K562 (cell line): ENCODE measurements at regions not wholly inside any gene's neighbourhood (a gene's known extent, or its start where the extent isn't known, plus 50 kb on each side); places are given as distances from the start of the nearest gene placed in this dataset.
A peak's percentile ranks its signal among the peaks of the same experiment; 100 is the strongest.

ENCODE experiments used
- ATAC-seq: fragments of 200-7000 bp; cut with Tn5 transposase; 3 replicates; pipeline ENCODE4 v1.9.1; 2020; ENCODE audit warnings: moderate library complexity
- BruUV-seq: library from RNA; stranded (reverse); fragments of 400-500 nt; replicated peaks from 2 replicates; lab custom pipeline; 2021; lab: Mats Ljungman, UMichigan
- CTCF ChIA-PET: fragments of 300-600 bp; formaldehyde crosslinking; extraction: SDS; loops from one replicate; lab custom pipeline; 2021; ENCODE audit warnings: low intra/inter-chr PET ratio; lab: Yijun Ruan, JAX
- POLR2A ChIA-PET: fragments of 300-600, 350-650 bp; sonication (Branson Sonifier 250); formaldehyde crosslinking; extraction: SDS; loops from one replicate; lab custom pipeline; 2021; ENCODE audit warnings: antibody characterized with exemption, inconsistent platforms; lab: Yijun Ruan, JAX
- DNase-seq, 4 experiments: peaks; one replicate each; pipeline versions ENCODE4 v3.0.0 to v3.0.0-alpha.2; 2011 to 2018; ENCODE audit warnings: low spot score in 3 of 4, mixed read lengths in 3 of 4; ENCODE audit errors: extremely low read depth in 1 of 4
- FAIRE-seq: peaks from 2 replicates; lab custom pipeline; 2011; peaks lifted over from hg19 to GRCh38; lab: Jason Lieb, UNC
- H2AFZ ChIP-seq: 2 replicates; pipeline ENCODE4 v1.6.0; 2011; ENCODE audit warnings: low read depth, low read length, control low read depth, inconsistent platforms
- H3K27ac ChIP-seq: fragments of 200-600 bp; 3 replicates; pipeline ENCODE4 v1.8.0; 2011; ENCODE audit warnings: low read depth, mild to moderate bottlenecking, control low read depth, inconsistent platforms, low read length, moderate library complexity, mixed read lengths; ENCODE audit errors: extremely low read depth
- H3K27me3 ChIP-seq, 2 experiments: fragments of 300-600 bp in 1 of 2; 2 replicates in 1 of 2; 3 replicates in 1 of 2; pipeline versions ENCODE4 v1.6.0 to v1.8.0; 2011; ENCODE audit warnings: inconsistent platforms in 2 of 2, low read length in 2 of 2, mild to moderate bottlenecking in 1 of 2, mixed read lengths in 1 of 2, moderate library complexity in 1 of 2; ENCODE audit not compliant: control insufficient read depth in 2 of 2, insufficient read depth in 2 of 2
- H3K36me3 ChIP-seq: fragments of 300-600 bp; 3 replicates; pipeline ENCODE4 v1.8.0; 2011; ENCODE audit warnings: mild to moderate bottlenecking, low read length, inconsistent platforms; ENCODE audit not compliant: control insufficient read depth, insufficient read depth
- H3K4me1 ChIP-seq, 2 experiments: fragments of 200-600 bp in 1 of 2; replicated peaks in 1 of 2; 2 replicates in 1 of 2; 3 replicates in 1 of 2; pipeline versions ENCODE4 v1.5.1 to v1.8.0; 2011; ENCODE audit warnings: inconsistent platforms in 2 of 2, low read length in 2 of 2, mild to moderate bottlenecking in 1 of 2, mixed read lengths in 1 of 2, moderate library complexity in 1 of 2; ENCODE audit not compliant: control insufficient read depth in 2 of 2, insufficient read depth in 2 of 2
- H3K4me2 ChIP-seq: 2 replicates; pipeline ENCODE4 v1.6.1; 2011; ENCODE audit warnings: low read length, control low read depth, inconsistent platforms, mixed read lengths; ENCODE audit not compliant: insufficient read depth
- H3K4me3 ChIP-seq: fragments of 200-600 bp; sonication (generic), shearing (Covaris generic); 2 replicates; pipeline ENCODE4 v1.5.1; 2016; ENCODE audit warnings: control low read depth, inconsistent platforms
- H3K79me2 ChIP-seq: fragments of 200-600 bp; 3 replicates; pipeline ENCODE4 v1.8.0; 2011; ENCODE audit warnings: low read length, inconsistent platforms; ENCODE audit not compliant: control insufficient read depth, insufficient read depth
- H3K9ac ChIP-seq, 2 experiments: 2 replicates each; pipeline versions ENCODE4 v1.6.0 to v1.6.1; 2011; ENCODE audit warnings: low read depth in 2 of 2, low read length in 2 of 2, control low read depth in 1 of 2, inconsistent platforms in 1 of 2, mild to moderate bottlenecking in 1 of 2, mixed read lengths in 1 of 2; ENCODE audit not compliant: insufficient read depth in 1 of 2
- H3K9me1 ChIP-seq: one replicate; pipeline ENCODE4 v1.6.0; 2011; ENCODE audit warnings: inconsistent platforms, mild to moderate bottlenecking, low read length, moderate library complexity; ENCODE audit not compliant: control insufficient read depth, insufficient read depth
- H3K9me3 ChIP-seq: replicated peaks from 2 replicates; pipeline ENCODE4 v1.5.1; 2011; ENCODE audit warnings: low read depth, low read length, inconsistent platforms; ENCODE audit not compliant: control insufficient read depth, insufficient read depth
- H4K20me1 ChIP-seq: replicated peaks from 2 replicates; pipeline ENCODE4 v1.6.1; 2011; ENCODE audit warnings: low read length, inconsistent platforms, mixed read lengths; ENCODE audit not compliant: control insufficient read depth, insufficient read depth
- C11orf30 ChIP-seq: fragments of 450-650 bp; IDR thresholded peaks from 2 replicates; pipeline ENCODE4 v1.6.1; 2016; ENCODE audit warnings: low read depth, mild to moderate bottlenecking
- CXXC5 ChIP-seq: fragments of 250-450 bp; sonication (Bioruptor Pico); IDR thresholded peaks from 2 replicates; pipeline ENCODE4 v1.8.0; 2022; ENCODE audit warnings: inconsistent platforms, mild to moderate bottlenecking, moderate library complexity
- MAFF ChIP-seq: IDR thresholded peaks from 2 replicates; pipeline ENCODE4 v1.6.1; 2012; ENCODE audit warnings: low read length, improper control_type of control experiment
- MAFG ChIP-seq: fragments of 450-650 bp; conservative IDR thresholded peaks from 2 replicates; pipeline ENCODE4 v1.6.1; 2016; ENCODE audit warnings: missing genetic modification characterization, missing compliant biosample characterization
- MAFK ChIP-seq: IDR thresholded peaks from 2 replicates; pipeline ENCODE4 v1.6.1; 2011; ENCODE audit warnings: low read length, improper control_type of control experiment
- SIN3A ChIP-seq, 2 experiments: fragments of 150-350 bp in 1 of 2; IDR thresholded peaks; 2 replicates each; pipeline ENCODE4 v1.6.1; 2011 to 2016; ENCODE audit warnings: borderline replicate concordance in 2 of 2, low read depth in 2 of 2, low read length in 2 of 2, mild to moderate bottlenecking in 2 of 2, moderate library complexity in 2 of 2; ENCODE audit not compliant: control insufficient read depth in 1 of 2
- XRCC3 ChIP-seq: fragments of 450-650 bp; IDR thresholded peaks from 2 replicates; pipeline ENCODE4 v1.6.1; 2017; ENCODE audit warnings: mild to moderate bottlenecking, moderate library complexity
- ZNF316 ChIP-seq: fragments of 450-650 bp; IDR thresholded peaks from 2 replicates; pipeline ENCODE4 v1.6.1; 2016
- WGBS: fragments of 100-300 bp; shearing (Covaris generic); methylation state at CpG from one replicate; pipeline ENCODE4 v1.1.6; 2016; ENCODE audit warnings: low coverage, mixed read lengths; ENCODE audit not compliant: insufficient coverage; ENCODE audit errors: missing lambda C conversion rate; 5-methylcytosine and 5-hydroxymethylcytosine counted together
- in situ Hi-C: fragments of 300-500 bp; cut with MboI; formaldehyde crosslinking; loops from 4 replicates; pipeline ENCODE4 v1.15.0; 2018; ENCODE audit warnings: inconsistent platforms, mixed read lengths
- intact Hi-C: fragments of 100-400 bp; cut with micrococcal nuclease; formaldehyde crosslinking; loops from 2 replicates; pipeline ENCODE4 v1.14.2; 2022

GRCh38 chr3:35409991-35410390, 229.3 kb upstream of the ARPP21 start:
- 4% methylated on average over 1 of the region's 1 CpG for WGBS

DNA sequence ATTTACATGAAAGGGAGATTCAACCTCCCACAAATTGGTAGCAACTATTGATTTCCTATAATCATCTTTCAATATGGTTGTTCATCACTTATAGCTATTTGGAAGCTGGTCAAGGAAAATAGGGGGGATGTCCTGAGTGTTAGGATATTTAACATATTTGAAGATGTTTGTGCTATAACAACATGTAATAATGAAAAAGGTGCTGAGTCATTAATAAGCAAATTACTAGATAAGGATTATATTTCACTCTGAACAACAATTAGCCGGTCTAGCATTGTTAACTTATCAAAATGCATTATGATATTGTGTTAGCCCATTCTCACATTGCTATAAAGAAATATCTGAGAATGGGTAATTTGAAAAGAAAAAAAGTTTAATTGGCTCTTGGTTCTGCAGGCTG, 225.8 kb upstream of the ARPP21 start:
- Histone ChIP-seq H3K4me3 (no peak overlapping the region), H3K36me3 (no peaks in the 10 kb centered on the region), H4K20me1 (no peaks in the 10 kb centered on the region), H3K4me2 (no peak overlapping the region), H3K79me2 (no peaks in the 10 kb centered on the region), H3K9me3 (no peaks in the 10 kb centered on the region), H2AFZ (no peak overlapping the region), H3K27ac (no peak overlapping the region), H3K4me1 (no peaks in the 10 kb centered on the region), H3K9ac (no peak overlapping the region), H3K27me3 (no peaks in the 10 kb centered on the region), H3K9me1 (no peaks in the 10 kb centered on the region)
- intact Hi-C loops (no loop called here), in situ Hi-C loops (no loop called here)
- ChIA-PET POLR2A (no interaction called here), CTCF (no interaction called here)
- DNase-seq (no peak), ATAC-seq (no peak), FAIRE-seq (no peak)
- WGBS, result 0% methylated on average over 1 of the region's 1 CpG
- TF ChIP-seq C11orf30 (peak; percentile 14; the same call in 1 of the 2 replicates), MAFK (0 out of 2 replicates have a peak, but pooled peaks have one; percentile 12), SIN3A (IDR thresholded peaks at IDR 0.05; ENCODE audit: borderline replicate concordance in 2 of 2, control insufficient read depth in 1 of 2, low read depth in 2 of 2, low read length in 2 of 2) (no peak), ZNF316 (peak; percentile 66), MAFG (tag) (peak; percentile 63), XRCC3 (no peak)
- BruUV-seq, result no TSS peak

More at GRCh38 chr3:35409991-35410390, 229.3 kb upstream of the ARPP21 start:
- in situ Hi-C loops, result no loop called here
- Histone ChIP-seq H3K9me1 (no peaks in the 10 kb centered on the region), H3K4me3 (no peak overlapping the region), H3K79me2 (no peaks in the 10 kb centered on the region), H3K4me2 (no peak overlapping the region), H3K9me3 (no peaks in the 10 kb centered on the region; the same call in 1 of the 2 replicates), H3K27ac (no peak overlapping the region), H3K36me3 (no peaks in the 10 kb centered on the region), H3K27me3 (no peaks in the 10 kb centered on the region), H2AFZ (no peak overlapping the region), H4K20me1 (no peaks in the 10 kb centered on the region), H3K4me1 (no peaks in the 10 kb centered on the region), H3K9ac (no peak overlapping the region)
- POLR2A ChIA-PET, result no interaction called here
- no peak for DNase-seq
- CTCF ChIA-PET, result no interaction called here
- no peak for TF ChIP-seq CXXC5 (CRISPR knock-in tag)
- TF ChIP-seq C11orf30, result peak; percentile 81
- TF ChIP-seq MAFG (tag), result peak; percentile 77
- TF ChIP-seq ZNF316, result peak; percentile 92
- peak; percentile 81 for TF ChIP-seq MAFK
- peak; percentile 78; the same call in 1 of the 2 replicates for TF ChIP-seq MAFF
- no TSS peak for BruUV-seq
- no peak for FAIRE-seq
- ATAC-seq, result no peak
- intact Hi-C loops, result no loop called here
